NCI-H1048 (cell line): ENCODE measurements at regions not wholly inside any gene's neighbourhood (a gene's known extent, or its start where the extent isn't known, plus 50 kb on each side); places are given as distances from the start of the nearest gene placed in this dataset.

ENCODE experiments used
- DNase-seq: peaks from one replicate; lab custom pipeline; 2025; lab: John Stamatoyannopoulos, UW

DNA sequence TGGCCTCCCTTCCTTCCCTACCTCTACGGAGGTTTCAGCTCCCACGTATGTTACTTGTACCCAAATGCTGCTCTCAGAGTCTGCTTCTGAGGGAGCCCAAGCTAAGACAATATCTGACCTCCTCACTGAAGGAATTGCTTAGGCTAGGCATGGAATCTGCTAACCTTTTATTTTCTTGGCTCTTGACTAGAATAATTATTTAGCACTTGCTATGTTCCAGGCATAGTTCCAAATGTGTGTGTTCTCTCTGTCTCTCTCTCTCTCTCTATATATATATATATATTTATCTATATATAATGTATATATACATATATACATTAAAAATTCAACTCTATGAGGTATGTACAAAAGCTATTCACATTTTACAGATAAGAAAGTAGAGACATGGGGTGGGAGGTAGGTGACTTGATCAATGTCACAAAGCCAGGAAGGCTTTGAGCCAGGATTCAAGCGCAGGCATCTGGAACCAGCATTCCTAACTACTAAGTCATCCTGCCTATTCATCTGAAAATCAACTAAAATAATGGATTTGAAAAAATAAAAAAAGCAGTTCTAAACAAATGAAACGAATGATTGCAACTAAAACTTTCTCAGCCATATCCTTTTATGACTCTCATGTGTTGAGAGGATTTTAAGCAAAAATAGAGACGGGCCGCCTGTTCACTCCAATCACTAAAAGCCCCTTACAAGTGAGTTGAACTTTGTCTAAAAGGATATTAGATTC lies 189.7 kb upstream of the JAG1 start:
- DNase-seq, result no peak

GRCh38 chr20:10864076-10864672 lies 190.4 kb upstream of the JAG1 start:
- no peak for DNase-seq

DNA sequence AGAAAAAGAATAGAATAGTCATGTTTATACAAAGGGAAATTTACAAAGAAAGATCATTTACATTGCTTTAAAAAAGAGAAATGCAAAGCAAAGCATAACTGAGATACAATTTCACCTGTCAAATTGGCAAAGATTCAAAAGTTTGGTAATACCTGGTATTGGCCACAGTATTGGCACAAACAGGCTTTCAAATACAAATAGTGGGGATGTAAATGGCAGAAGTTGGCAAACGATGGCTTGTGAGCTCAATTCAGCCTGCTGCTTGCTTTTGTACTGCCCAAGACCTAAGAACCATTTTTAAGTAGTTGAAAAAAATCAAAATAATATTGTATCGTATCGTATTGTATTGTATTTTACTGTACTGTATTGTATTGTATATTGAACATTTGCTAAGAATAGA lies 194.5 kb upstream of the JAG1 start:
- no peak for DNase-seq

DNA sequence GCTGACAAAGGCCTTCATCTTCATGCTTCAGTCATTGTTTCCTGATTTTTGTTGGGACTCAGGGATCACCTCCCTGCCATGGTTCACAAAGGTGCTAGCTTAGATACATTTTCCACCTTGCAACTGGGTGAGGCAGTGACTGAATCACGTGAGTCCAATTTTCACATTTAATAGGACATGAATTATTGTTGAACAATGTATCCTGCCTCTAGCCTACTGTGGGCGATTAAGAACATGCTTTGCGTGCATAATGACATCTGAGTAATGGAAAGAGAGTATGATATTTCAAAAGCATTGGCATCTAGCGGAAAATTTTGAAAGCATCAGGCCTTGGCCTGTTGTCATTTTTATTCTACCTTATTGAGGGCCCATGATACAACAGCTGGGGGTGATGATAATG lies 199.2 kb upstream of the JAG1 start:
- no peak for DNase-seq

- no peak for DNase-seq
These were observed 201.9 kb upstream of the JAG1 start for GRCh38 chr20:10875653-10876052.

GRCh38 chr20:10876558-10876957 lies 202.8 kb upstream of the JAG1 start:
- DNase-seq, result no peak

GRCh38 chr20:10877342-10877741 lies 203.5 kb upstream of the JAG1 start:
- no peak for DNase-seq

DNA sequence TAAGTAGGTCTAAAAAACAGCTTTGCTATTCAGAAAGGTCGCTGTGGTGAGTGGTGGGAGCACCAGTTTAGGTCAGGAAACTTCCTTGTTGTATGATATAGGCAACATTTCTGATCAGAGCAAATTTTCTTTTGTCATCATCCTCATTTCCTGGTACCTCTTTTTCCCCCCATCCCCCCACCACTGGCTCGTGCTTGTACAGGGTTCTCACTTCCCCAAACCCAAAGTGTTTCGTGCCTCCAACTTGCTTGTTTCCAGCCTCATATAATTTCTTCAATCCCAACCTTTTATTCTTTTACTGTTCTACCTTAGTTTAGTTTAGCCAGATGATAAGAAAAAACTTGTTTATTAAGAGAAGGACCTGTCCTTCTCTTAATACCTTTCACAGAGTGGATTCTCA lies 209.4 kb upstream of the JAG1 start:
- no peak for DNase-seq

- no peak for DNase-seq
These were observed 219.5 kb upstream of the JAG1 start for GRCh38 chr20:10893321-10893720.

GRCh38 chr20:10897336-10897735 lies 223.5 kb upstream of the JAG1 start:
- no peak for DNase-seq

GRCh38 chr20:10898552-10898951 lies 224.8 kb upstream of the JAG1 start:
- DNase-seq, result no peak

GRCh38 chr20:10902174-10902573 lies 228.4 kb upstream of the JAG1 start:
- DNase-seq, result no peak

GRCh38 chr20:10902576-10903282 lies 228.9 kb upstream of the JAG1 start:
- DNase-seq, result no peak

- DNase-seq, result no peak
These were observed 233.0 kb upstream of the JAG1 start for GRCh38 chr20:10906834-10907233.

DNA sequence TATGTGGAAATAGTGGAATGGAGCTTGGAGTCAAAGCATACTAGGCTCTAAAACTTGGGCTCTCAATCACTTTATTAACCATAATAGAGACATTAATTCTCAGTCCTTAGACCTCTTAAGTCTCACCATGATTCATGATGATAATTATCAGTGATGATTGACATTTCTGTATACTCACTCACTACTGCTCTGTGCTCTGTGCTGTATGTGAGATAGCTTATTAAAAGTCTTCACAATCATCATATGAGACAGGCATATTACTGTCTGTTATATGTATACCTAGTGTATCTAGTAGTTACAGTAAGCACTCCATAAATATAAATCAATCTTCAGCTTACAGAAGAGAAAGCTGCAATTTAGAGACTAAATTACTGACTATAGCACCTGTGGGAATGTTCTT lies 236.0 kb upstream of the JAG1 start:
- no peak for DNase-seq

DNA sequence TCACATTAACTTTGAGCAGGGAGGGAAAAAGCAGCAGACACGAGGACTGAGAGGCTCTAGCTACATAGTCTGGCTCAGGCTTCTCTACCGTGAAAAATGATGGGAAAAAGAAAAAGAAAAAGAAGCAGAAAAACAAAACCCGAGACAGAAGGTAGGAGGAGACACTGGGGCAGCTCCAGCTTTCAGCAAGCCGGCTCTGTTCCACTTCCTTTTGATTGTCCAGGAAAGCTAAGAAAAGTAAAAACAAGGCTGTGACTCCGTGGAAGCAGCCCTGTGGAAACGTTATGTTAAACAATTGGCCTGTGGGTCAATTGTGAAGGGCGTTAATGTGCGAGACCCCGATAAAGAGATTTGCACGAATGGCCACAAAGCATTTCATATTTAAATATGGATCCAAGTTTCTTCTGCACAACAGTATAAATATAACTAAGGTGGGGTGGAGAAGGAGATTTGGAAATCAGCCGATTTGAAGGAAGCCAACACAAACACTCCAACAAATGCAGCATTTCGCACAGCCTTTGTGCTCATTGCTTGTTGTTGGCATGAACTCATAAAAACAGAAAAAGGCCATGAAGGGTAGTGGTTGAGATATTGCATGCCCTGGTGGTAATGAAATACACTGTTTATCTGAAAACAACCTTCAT lies 236.9 kb upstream of the JAG1 start:
- DNase-seq, result no peak

- no peak for DNase-seq
These were observed 237.5 kb upstream of the JAG1 start for GRCh38 chr20:10911298-10911697.

GRCh38 chr20:10915815-10916214 lies 242.0 kb upstream of the JAG1 start:
- no peak for DNase-seq

GRCh38 chr20:10916312-10916711 lies 242.5 kb upstream of the JAG1 start:
- no peak for DNase-seq

DNA sequence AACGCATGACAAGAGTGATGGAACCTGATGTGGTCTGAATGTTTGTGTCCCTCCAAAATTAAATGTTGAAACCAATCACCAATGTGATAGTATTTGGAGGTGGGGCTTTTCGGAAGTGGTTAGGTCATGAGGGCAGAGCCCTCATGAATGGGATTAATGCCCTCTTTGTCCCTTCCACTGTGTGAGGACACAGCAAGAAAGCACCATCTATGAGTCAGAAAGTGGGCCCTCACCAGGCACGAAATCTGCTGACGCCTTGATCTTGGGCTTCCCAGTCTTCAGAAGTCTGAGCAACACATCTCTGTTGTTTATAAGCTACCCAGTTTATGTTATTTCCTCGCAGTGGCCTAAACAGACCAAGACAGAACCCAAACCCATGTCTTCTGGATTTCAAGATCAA lies 244.0 kb upstream of the JAG1 start:
- no peak for DNase-seq

- no peak for DNase-seq
These were observed 245.8 kb upstream of the JAG1 start for GRCh38 chr20:10919396-10920140.

DNA sequence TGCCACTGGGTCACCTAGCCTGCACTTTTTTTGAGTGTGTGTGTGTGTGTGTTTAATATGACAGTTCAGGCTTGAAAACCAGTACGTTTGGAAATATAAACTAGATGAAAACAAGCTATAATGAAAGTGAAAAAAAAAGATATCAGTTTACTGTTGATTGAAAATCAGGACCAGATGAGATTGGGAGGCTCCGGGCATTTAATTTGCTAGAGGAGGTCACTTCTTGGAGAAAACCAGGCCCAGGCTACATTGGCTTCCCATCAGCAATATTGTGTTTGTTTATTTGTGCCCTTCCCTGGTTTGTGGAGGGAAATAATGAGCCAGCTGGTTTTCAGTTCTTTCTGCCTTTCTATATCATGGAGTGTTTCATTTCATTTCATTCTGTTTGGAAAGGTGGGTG lies 246.6 kb upstream of the JAG1 start:
- no peak for DNase-seq
